Nephron (organoid): ENCODE measurements at regions not wholly inside any gene's neighbourhood (a gene's known extent, or its start where the extent isn't known, plus 50 kb on each side); places are given as distances from the start of the nearest gene placed in this dataset.
"Not testable (repeated sequence)": the region's sequence is repeated elsewhere in the genome, so short reads cannot be mapped to it uniquely, and the experiment has no call there.

ENCODE experiments used
- H3K27ac Mint-ChIP-seq, 3 experiments: 2 replicates each; pipeline ENCODE4 v1.8.0; 2020; ENCODE audit warnings: mixed read lengths in 3 of 3, mild to moderate bottlenecking in 2 of 3, moderate library complexity in 1 of 3
- H3K27me3 Mint-ChIP-seq: 2 replicates; pipeline ENCODE4 v1.8.0; 2021; ENCODE audit warnings: low read depth, mild to moderate bottlenecking, moderate library complexity, mixed read lengths
- H3K36me3 Mint-ChIP-seq: 2 replicates; pipeline ENCODE4 v1.8.0; 2020; ENCODE audit warnings: low read depth, mixed read lengths
- H3K4me1 Mint-ChIP-seq: 2 replicates; pipeline ENCODE4 v1.8.0; 2020; ENCODE audit warnings: mixed read lengths
- H3K4me3 Mint-ChIP-seq, 3 experiments: 2 replicates each; pipeline ENCODE4 v1.8.0; 2020; ENCODE audit warnings: mild to moderate bottlenecking in 3 of 3, mixed read lengths in 3 of 3, moderate library complexity in 2 of 3
- H3K9me3 Mint-ChIP-seq: 2 replicates; pipeline ENCODE4 v1.8.0; 2020; ENCODE audit warnings: mixed read lengths
- TF ChIP-seq, protein P1 (sequence below), 3 experiments: fragments of 200-600 bp; sonication (generic); IDR thresholded peaks; one replicate each; pipeline ENCODE4 v1.5.0; 2021; ENCODE audit warnings: antibody characterized with exemption in 3 of 3; ENCODE audit not compliant: unreplicated experiment in 3 of 3

DNA sequence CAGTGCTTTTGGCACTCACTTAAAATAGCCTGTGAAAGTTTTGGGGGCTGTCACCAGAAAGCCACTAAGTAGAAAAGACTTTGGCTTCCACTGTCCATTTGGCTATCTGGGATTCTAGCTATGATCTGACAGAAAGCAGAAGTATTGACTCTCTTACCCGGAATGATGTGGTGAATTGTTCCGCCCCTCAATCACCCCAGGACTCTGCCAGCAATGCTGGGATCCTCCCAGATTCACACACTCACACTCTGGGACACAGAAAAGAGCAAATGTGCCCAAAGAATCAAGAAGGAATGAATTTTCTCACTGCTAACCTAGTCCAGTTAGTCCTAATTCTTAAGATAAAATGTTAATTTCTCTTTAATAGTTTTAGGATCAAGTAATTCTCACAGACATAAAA, 576.9 kb downstream of the BNC2 start:
- no peaks in the 10 kb centered on the region for H3K27me3 Mint-ChIP-seq
- peak overlapping the region in 1 of 3 experiments; percentile 31 for H3K27ac Mint-ChIP-seq
- TF ChIP-seq, protein P1, sequence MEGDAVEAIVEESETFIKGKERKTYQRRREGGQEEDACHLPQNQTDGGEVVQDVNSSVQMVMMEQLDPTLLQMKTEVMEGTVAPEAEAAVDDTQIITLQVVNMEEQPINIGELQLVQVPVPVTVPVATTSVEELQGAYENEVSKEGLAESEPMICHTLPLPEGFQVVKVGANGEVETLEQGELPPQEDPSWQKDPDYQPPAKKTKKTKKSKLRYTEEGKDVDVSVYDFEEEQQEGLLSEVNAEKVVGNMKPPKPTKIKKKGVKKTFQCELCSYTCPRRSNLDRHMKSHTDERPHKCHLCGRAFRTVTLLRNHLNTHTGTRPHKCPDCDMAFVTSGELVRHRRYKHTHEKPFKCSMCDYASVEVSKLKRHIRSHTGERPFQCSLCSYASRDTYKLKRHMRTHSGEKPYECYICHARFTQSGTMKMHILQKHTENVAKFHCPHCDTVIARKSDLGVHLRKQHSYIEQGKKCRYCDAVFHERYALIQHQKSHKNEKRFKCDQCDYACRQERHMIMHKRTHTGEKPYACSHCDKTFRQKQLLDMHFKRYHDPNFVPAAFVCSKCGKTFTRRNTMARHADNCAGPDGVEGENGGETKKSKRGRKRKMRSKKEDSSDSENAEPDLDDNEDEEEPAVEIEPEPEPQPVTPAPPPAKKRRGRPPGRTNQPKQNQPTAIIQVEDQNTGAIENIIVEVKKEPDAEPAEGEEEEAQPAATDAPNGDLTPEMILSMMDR (IDR thresholded peaks at IDR 0.05; ENCODE audit: unreplicated experiment in 3 of 3) = no peak
- peaks cover 5% of the 10 kb centered on the region for H3K36me3 Mint-ChIP-seq
- H3K4me1 Mint-ChIP-seq = peaks cover 8% of the 10 kb centered on the region
- H3K4me3 Mint-ChIP-seq = no peak overlapping the region
- H3K9me3 Mint-ChIP-seq = peaks cover 39% of the 10 kb centered on the region

DNA sequence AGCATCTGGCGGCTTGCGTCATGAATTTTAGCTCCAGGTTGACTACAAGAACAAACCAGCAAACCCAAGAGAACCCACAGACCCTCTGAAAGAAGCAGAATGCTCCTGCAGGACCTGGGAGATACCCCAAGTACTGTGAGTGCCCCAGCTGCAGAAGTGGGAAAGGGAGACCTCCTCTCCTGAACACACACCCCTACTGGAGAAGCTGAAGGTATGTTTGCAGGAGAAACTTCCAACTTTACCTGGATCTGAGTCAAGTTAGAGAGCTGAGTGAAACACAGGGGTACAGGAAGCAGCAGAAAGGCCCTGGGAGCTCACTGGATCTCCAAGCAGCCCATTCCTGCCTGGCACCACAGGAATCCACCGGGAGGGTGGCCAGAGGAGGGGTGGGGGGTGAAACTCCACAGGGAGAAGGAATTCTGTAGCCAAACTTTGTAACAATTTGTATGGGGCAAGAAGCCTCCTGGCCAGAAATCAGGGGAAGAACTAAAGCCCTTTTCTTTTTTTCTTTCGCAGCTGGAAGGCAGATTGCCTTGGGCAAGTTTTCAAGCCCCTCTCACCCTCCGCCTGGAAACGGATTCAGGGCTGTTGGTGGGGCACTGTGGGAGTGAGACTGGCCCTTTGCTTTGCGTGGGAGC, 576.2 kb downstream of the BNC2 start:
- H3K4me3 Mint-ChIP-seq = no peak overlapping the region
- H3K4me1 Mint-ChIP-seq = peaks cover 8% of the 10 kb centered on the region
- H3K36me3 Mint-ChIP-seq = peaks cover 9% of the 10 kb centered on the region
- H3K27me3 Mint-ChIP-seq = no peaks in the 10 kb centered on the region
- TF ChIP-seq, protein P1 (IDR thresholded peaks at IDR 0.05; ENCODE audit: unreplicated experiment in 3 of 3) = no peak
- peaks cover 44% of the 10 kb centered on the region for H3K9me3 Mint-ChIP-seq
- peak overlapping the region in 1 of 3 experiments; percentile 31 for H3K27ac Mint-ChIP-seq

DNA sequence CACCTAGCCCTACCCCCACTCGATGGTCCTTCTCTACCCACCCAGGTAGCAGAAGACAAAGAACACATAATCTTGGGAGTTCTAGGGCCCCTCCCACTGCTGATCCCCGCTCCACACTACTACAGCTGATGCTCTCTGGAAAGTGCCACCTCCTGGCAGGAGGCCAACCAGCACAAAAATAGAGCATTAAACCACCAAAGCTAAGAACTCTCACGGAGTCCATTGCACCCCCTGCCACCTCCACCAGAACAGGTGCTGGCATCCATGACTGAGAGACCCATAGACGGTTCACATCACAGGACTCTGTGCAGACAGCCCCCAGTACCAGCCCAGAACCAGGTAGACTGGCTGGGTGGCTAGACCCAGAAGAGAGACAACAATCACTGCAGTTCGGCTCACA, 575.5 kb downstream of the BNC2 start:
- not testable (repeated sequence) for H3K27ac Mint-ChIP-seq, H3K4me1 Mint-ChIP-seq, H3K4me3 Mint-ChIP-seq, H3K36me3 Mint-ChIP-seq, H3K27me3 Mint-ChIP-seq
- peaks cover 40% of the 10 kb centered on the region for H3K9me3 Mint-ChIP-seq

DNA sequence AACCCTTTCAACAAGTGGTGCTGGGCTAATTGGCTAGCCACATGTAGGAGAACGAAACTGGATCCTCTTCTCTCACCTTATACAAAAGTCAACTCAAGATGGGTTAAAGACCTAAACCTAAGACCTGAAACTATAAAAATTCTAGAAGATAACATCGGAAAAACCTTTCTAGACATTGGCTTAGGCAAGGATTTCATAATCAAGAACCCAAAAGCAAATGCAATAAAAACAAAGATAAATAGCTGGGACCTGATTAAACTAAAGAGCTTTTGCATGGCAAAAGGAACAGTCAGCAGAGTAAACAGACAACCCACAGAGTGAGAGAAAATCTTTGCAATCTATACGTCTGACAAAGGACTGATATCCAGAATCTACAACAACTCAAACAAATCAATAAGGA, 571.1 kb downstream of the BNC2 start:
- not testable (repeated sequence) for H3K36me3 Mint-ChIP-seq, H3K27me3 Mint-ChIP-seq, H3K4me3 Mint-ChIP-seq, H3K27ac Mint-ChIP-seq, H3K4me1 Mint-ChIP-seq
- H3K9me3 Mint-ChIP-seq = peaks cover 40% of the 10 kb centered on the region

DNA sequence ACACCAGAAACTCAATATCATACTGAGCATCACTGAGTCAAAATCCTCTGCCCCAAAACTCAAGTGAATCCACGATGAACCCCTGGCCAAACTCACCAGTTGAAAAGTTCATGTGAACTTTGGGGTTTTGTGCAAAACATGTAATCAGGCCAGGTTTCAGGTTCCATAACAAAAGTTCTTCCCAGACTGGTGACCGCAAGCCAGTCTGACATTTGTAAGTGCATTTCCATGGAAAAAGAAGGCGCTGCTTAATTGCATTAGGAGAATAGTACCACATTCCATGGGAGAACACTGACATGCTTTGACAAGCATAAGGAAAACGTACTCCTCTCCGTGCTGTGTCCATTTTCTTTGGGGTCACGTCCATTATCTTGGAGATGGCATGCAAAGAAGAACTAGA, 567.0 kb downstream of the BNC2 start:
- H3K27ac Mint-ChIP-seq = peak overlapping the region; percentile 52 to 71 (median 63)
- H3K27me3 Mint-ChIP-seq = peaks cover 5% of the 10 kb centered on the region
- H3K4me3 Mint-ChIP-seq = no peak overlapping the region
- peaks cover 7% of the 10 kb centered on the region for H3K9me3 Mint-ChIP-seq
- TF ChIP-seq, protein P1 (IDR thresholded peaks at IDR 0.05; ENCODE audit: unreplicated experiment in 3 of 3) = no peak
- H3K4me1 Mint-ChIP-seq = peaks cover 25% of the 10 kb centered on the region
- H3K36me3 Mint-ChIP-seq = peaks cover 5% of the 10 kb centered on the region

DNA sequence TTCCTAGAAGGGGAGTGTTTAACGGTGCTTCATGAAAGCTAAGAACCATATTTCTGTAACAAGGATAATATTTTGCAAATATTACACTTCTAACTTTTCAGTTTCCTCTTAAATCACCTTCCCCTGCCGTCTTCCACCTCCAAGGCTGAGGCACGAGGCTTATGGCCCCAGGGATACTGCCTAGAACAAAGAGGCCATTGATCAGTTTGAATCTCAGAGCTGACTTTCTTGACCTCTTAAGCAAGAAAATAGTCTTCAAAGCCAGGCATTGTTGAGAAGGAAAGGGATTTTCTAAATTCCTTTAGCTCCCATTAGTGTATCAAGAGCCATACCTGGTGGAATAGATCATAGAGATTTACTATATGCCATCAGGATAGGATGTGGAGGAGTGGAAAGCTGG, 566.2 kb downstream of the BNC2 start:
- no peak overlapping the region for H3K4me3 Mint-ChIP-seq
- H3K27ac Mint-ChIP-seq = peak overlapping the region; percentile 52 to 71 (median 63)
- peaks cover 33% of the 10 kb centered on the region for H3K4me1 Mint-ChIP-seq
- no peaks in the 10 kb centered on the region for H3K36me3 Mint-ChIP-seq
- peaks cover 5% of the 10 kb centered on the region for H3K27me3 Mint-ChIP-seq
- peaks cover under 1% of the 10 kb centered on the region for H3K9me3 Mint-ChIP-seq
- TF ChIP-seq, protein P1 (IDR thresholded peaks at IDR 0.05; ENCODE audit: unreplicated experiment in 3 of 3) = no peak

DNA sequence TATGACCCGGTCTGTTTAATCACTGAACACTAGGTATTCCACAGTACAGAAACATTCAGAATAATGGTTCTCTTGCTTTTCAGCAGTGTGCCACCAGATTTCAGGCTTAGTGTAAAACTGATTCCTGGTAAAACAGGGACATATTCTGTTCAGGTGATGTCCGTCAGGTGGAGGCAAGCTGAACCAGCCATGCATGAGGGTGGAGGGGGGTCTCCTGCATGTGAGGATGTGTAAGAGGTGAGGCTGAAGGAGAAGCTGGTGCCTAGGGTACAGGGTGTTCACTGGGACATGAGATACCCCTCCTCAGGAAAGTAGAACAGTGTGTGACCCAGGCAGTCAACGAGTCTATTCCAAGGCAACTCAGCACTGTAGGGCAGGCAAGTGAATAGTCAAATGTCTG, 563.9 kb downstream of the BNC2 start:
- H3K9me3 Mint-ChIP-seq = no peaks in the 10 kb centered on the region
- H3K4me3 Mint-ChIP-seq = no peak overlapping the region
- peaks cover 8% of the 10 kb centered on the region for H3K27me3 Mint-ChIP-seq
- TF ChIP-seq, protein P1 (IDR thresholded peaks at IDR 0.05; ENCODE audit: unreplicated experiment in 3 of 3) = no peak
- peak overlapping the region; percentile 48 to 94 (median 93) for H3K27ac Mint-ChIP-seq
- peaks cover 53% of the 10 kb centered on the region for H3K4me1 Mint-ChIP-seq
- H3K36me3 Mint-ChIP-seq = no peaks in the 10 kb centered on the region
